ENCODE measurements at regions not wholly inside any gene's neighbourhood (a gene's known extent, or its start where the extent isn't known, plus 50 kb on each side); places are given as distances from the start of the nearest gene placed in this dataset.
A peak's percentile ranks its signal among the peaks of the same experiment; 100 is the strongest.

- H3K36me3 ChIP-seq: no peaks in the 10 kb centered on the region
- H3K9me3 ChIP-seq: no peaks in the 10 kb centered on the region
- no peak overlapping the region for H3K4me3 ChIP-seq
- no peak overlapping the region for H3K27ac ChIP-seq
- no peak for DNase-seq
- no peak for ATAC-seq (ENCODE audit: low FRiP score in 2 of 2)
- TF ChIP-seq EP300 (IDR thresholded peaks at IDR 0.05) (no peak), POLR2AphosphoS5 (IDR thresholded peaks at IDR 0.05) (no peak)
- TF ChIP-seq, protein P1, sequence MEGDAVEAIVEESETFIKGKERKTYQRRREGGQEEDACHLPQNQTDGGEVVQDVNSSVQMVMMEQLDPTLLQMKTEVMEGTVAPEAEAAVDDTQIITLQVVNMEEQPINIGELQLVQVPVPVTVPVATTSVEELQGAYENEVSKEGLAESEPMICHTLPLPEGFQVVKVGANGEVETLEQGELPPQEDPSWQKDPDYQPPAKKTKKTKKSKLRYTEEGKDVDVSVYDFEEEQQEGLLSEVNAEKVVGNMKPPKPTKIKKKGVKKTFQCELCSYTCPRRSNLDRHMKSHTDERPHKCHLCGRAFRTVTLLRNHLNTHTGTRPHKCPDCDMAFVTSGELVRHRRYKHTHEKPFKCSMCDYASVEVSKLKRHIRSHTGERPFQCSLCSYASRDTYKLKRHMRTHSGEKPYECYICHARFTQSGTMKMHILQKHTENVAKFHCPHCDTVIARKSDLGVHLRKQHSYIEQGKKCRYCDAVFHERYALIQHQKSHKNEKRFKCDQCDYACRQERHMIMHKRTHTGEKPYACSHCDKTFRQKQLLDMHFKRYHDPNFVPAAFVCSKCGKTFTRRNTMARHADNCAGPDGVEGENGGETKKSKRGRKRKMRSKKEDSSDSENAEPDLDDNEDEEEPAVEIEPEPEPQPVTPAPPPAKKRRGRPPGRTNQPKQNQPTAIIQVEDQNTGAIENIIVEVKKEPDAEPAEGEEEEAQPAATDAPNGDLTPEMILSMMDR (IDR thresholded peaks at IDR 0.05): no peak
- H3K4me1 ChIP-seq: peaks cover 0 to 9% (median 7%) of the 10 kb centered on the region in 4 donors
- WGBS, 2 donors: 55 to 69% methylated on average over 3 of the region's 3 CpGs
- no peaks in the 10 kb centered on the region for H3K27me3 ChIP-seq
Measured at GRCh38 chr17:55668312-55668920, 54.2 kb downstream of the TMEM100 start.

- no peak overlapping the region for H3K27ac ChIP-seq
- H3K36me3 ChIP-seq: no peaks in the 10 kb centered on the region
- ATAC-seq (ENCODE audit: low FRiP score in 2 of 2) (peak in 1 of 2 donors; percentile 28), DNase-seq (peak in 1 of 2 donors; percentile 36)
- WGBS, 2 donors: 38 to 68% methylated on average over 2 of the region's 2 CpGs
- H3K27me3 ChIP-seq: no peaks in the 10 kb centered on the region
- no peaks in the 10 kb centered on the region for H3K9me3 ChIP-seq
- no peaks in the 10 kb centered on the region for H3K4me1 ChIP-seq
- no peak for TF ChIP-seq EP300 (IDR thresholded peaks at IDR 0.05)
- no peak for TF ChIP-seq POLR2AphosphoS5 (IDR thresholded peaks at IDR 0.05)
- TF ChIP-seq, protein P1 (IDR thresholded peaks at IDR 0.05): no peak
- TF ChIP-seq POLR2A (IDR thresholded peaks at IDR 0.05): no peak
- no peak overlapping the region for H3K4me3 ChIP-seq
Measured at GRCh38 chr17:55666806-55667205, 55.9 kb downstream of the TMEM100 start.

DNA sequence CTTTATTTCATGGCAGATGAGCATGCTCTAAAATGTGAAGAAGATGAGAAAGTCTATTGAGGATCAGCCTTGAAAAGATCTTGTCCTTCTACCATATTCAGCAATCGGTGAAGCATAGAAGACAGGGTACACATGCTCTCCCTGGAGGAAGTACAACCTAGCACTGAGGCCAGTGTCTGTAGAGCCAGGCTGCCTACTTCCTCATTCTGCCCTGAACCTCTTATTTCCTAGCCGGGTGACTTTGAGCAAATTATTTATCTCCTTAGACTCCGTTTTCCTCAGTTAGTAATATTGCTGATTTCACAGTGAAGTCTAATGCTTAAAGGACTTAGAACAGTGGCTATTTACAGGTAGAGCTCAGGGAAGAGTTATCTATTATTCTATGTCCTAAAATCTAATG lies 58.4 kb downstream of the TMEM100 start:
- ATAC-seq (ENCODE audit: low FRiP score in 2 of 2) (peak in 1 of 2 donors; percentile 68), DNase-seq (peak in 1 of 2 donors; percentile 41)
- TF ChIP-seq EP300 (IDR thresholded peaks at IDR 0.05) (no peak), POLR2A (IDR thresholded peaks at IDR 0.05) (no peak), POLR2AphosphoS5 (IDR thresholded peaks at IDR 0.05) (no peak)
- TF ChIP-seq, protein P1 (IDR thresholded peaks at IDR 0.05): no peak
- WGBS, 2 donors: 61 to 82% methylated on average over 3 of the region's 3 CpGs
- H3K9me3 ChIP-seq: no peaks in the 10 kb centered on the region
- peaks cover 0 to 5% (median 4%) of the 10 kb centered on the region in 4 donors for H3K4me1 ChIP-seq
- no peak overlapping the region for H3K4me3 ChIP-seq
- H3K27ac ChIP-seq: no peak overlapping the region
- H3K27me3 ChIP-seq: no peaks in the 10 kb centered on the region
- no peaks in the 10 kb centered on the region for H3K36me3 ChIP-seq

DNA sequence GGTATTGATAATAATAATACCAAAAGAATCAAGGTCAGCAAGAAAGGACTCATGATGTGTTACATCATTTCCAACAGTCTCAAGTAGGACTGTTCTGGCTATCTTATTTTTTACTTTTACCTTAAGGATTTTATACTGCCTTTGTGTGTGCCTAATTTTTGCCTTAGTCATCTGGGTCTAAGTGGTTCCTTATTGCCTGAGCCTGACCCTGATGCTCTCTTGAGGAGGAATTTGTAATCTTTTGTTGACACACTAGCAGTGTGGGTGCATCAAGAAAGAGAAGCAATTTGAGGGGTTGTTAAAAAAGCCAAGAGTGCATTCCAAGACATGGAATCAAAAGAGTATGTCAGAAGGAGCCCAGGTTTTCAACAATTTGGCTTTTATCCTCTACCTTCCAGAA lies 59.3 kb downstream of the TMEM100 start:
- ATAC-seq (ENCODE audit: low FRiP score in 2 of 2) (no peak), DNase-seq (no peak)
- Histone ChIP-seq H3K4me1 (peaks cover 0 to 5% (median 4%) of the 10 kb centered on the region in 4 donors), H3K36me3 (no peaks in the 10 kb centered on the region), H3K27ac (no peak overlapping the region), H3K9me3 (no peaks in the 10 kb centered on the region), H3K4me3 (no peak overlapping the region), H3K27me3 (no peaks in the 10 kb centered on the region)
- TF ChIP-seq POLR2A (IDR thresholded peaks at IDR 0.05) (no peak), POLR2AphosphoS5 (IDR thresholded peaks at IDR 0.05) (no peak), EP300 (IDR thresholded peaks at IDR 0.05) (no peak)
- TF ChIP-seq, protein P1 (IDR thresholded peaks at IDR 0.05): no peak

Measured in upper lobe of left lung (tissue), 6 donors.